Spleen (tissue), 7 donors: ENCODE measurements at regions not wholly inside any gene's neighbourhood (a gene's known extent, or its start where the extent isn't known, plus 50 kb on each side); places are given as distances from the start of the nearest gene placed in this dataset.

Experiments
- CTCF ChIP-seq, 11 experiments: fragments of 200-600 bp in 7 of 11; fragments of 450-650 bp in 4 of 11; sonication (generic) in 4 of 11; IDR thresholded peaks in 8 of 11; conservative IDR thresholded peaks in 3 of 11; 1 replicate in 7 of 11; 2 replicates in 4 of 11; pipeline versions ENCODE4 v1.4.0 to v1.8.0; 2016 to 2021; ENCODE audit warnings: antibody characterized with exemption in 11 of 11, inconsistent platforms in 4 of 11, mild to moderate bottlenecking in 1 of 11
- POLR2A ChIP-seq, 3 donors: fragments of 450-650 bp; IDR thresholded peaks; one replicate each; pipeline ENCODE4 v1.5.1; 2017; ENCODE audit warnings: antibody characterized with exemption in 3 of 3, mild to moderate bottlenecking in 1 of 3
- POLR2AphosphoS5 ChIP-seq, 3 donors: sonication (generic); formaldehyde crosslinking; IDR thresholded peaks; one replicate each; pipeline ENCODE4 v1.5.1; 2017; ENCODE audit warnings: antibody characterized with exemption in 3 of 3
- donor health status: DM: no; HTN: no; CAD: no; lungs with moderate emphysema.
- donor health status: DM: no; HTN: no; CAD: no.
- donor health status: DM: no; HTN: no; CAD: no.

- TF ChIP-seq POLR2A (IDR thresholded peaks at IDR 0.05): no peak
- TF ChIP-seq CTCF (IDR thresholded peaks at IDR 0.05 in 8 of 11, conservative IDR thresholded peaks at IDR 0.05 in 3 of 11): no peak
- no peak for TF ChIP-seq POLR2AphosphoS5 (IDR thresholded peaks at IDR 0.05)
Observed at GRCh38 chr16:86334079-86334635, 176.2 kb upstream of the FOXF1 start.
